Liver (tissue), 3 donors: ENCODE measurements at regions not wholly inside any gene's neighbourhood (a gene's known extent, or its start where the extent isn't known, plus 50 kb on each side); places are given as distances from the start of the nearest gene placed in this dataset.

ENCODE experiments used
- EGR1 ChIP-seq, 2 donors: IDR thresholded peaks; 2 replicates each; pipeline ENCODE4 v1.6.1; 2016 to 2018; ENCODE audit warnings: antibody characterized with exemption in 2 of 2, low read depth in 2 of 2
- TF ChIP-seq, protein P1 (sequence below): fragments of 150-350 bp; IDR thresholded peaks from 2 replicates; pipeline ENCODE4 v1.5.1; 2017; ENCODE audit warnings: improper control_type of control experiment, low read depth, low read length; ENCODE audit not compliant: missing input control
- donor health status: healthy.
- donor health status: healthy.

DNA sequence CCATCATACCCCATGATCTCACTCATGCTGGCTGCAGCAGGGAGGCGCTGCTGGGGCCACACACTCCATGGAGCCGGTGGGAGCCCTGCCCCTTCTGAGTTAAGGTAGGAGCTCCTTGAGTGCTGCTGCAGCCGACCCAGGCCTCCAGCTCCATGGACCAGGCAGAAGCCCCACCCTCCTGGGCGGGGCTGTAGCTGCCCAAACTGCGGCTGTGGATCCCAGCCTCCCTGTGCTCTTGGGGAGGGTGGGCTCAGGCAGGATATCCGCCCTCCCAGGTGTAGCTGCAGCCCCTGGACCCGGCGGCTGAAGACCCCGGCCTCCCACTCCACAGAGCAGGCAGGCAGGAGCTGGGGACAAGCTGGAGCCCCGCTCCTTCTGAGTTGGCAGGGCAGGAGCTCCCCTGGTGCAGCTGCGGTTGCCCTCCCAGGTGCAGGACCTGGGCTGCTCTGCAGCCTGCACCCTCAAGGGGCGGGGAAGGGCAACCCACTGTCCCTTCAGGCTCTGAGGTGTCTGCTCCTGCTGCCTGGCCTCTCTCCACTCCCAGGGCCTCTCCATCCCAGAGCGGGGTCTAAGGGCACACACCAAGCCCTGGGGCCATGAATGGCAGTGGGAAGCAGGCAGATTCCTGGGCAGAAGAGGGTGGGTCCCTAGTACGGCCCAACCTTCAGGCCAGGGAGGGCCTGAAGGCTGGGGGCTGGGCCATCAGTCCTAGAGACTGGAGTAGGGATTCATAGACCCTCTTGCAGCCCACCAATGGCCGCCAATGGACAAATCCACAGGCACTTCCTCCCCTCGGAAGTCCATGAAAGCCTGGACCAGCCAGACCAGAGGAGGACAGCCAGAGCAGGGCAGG lies 466.1 kb downstream of the DTHD1 start:
- TF ChIP-seq, protein P1, sequence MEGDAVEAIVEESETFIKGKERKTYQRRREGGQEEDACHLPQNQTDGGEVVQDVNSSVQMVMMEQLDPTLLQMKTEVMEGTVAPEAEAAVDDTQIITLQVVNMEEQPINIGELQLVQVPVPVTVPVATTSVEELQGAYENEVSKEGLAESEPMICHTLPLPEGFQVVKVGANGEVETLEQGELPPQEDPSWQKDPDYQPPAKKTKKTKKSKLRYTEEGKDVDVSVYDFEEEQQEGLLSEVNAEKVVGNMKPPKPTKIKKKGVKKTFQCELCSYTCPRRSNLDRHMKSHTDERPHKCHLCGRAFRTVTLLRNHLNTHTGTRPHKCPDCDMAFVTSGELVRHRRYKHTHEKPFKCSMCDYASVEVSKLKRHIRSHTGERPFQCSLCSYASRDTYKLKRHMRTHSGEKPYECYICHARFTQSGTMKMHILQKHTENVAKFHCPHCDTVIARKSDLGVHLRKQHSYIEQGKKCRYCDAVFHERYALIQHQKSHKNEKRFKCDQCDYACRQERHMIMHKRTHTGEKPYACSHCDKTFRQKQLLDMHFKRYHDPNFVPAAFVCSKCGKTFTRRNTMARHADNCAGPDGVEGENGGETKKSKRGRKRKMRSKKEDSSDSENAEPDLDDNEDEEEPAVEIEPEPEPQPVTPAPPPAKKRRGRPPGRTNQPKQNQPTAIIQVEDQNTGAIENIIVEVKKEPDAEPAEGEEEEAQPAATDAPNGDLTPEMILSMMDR, result no peak
- no peak for TF ChIP-seq EGR1 (IDR thresholded peaks at IDR 0.05; ENCODE audit: low read depth in 2 of 2)
